Erythroblast (primary cell): ENCODE measurements at regions not wholly inside any gene's neighbourhood (a gene's known extent, or its start where the extent isn't known, plus 50 kb on each side); places are given as distances from the start of the nearest gene placed in this dataset.
"Not testable (repeated sequence)": the region's sequence is repeated elsewhere in the genome, so short reads cannot be mapped to it uniquely, and the experiment has no call there.

ENCODE experiments used
- DNase-seq, 2 experiments: peaks; one replicate each; lab custom pipeline; 2025; lab: John Stamatoyannopoulos, UW
- GATA1 ChIP-seq: IDR thresholded peaks from 2 replicates; pipeline ENCODE4 v1.6.1; 2011; ENCODE audit warnings: low read depth, mild to moderate bottlenecking, control low read depth, low read length, moderate library complexity
- POLR2A ChIP-seq: IDR thresholded peaks from 2 replicates; pipeline ENCODE4 v1.6.1; 2011; ENCODE audit warnings: mild to moderate bottlenecking, low read length

GRCh38 chr2:66145490-66145889 is 289.4 kb upstream of the MEIS1 start:
- no peak for TF ChIP-seq POLR2A
- TF ChIP-seq GATA1: no peak
- DNase-seq: no peak

GRCh38 chr2:66144324-66144723 is 290.6 kb upstream of the MEIS1 start:
- DNase-seq: not testable (repeated sequence)

- DNase-seq: no peak
- no peak for TF ChIP-seq GATA1
- no peak for TF ChIP-seq POLR2A
Observed at GRCh38 chr2:66137606-66138130, 297.3 kb upstream of the MEIS1 start.

- DNase-seq: no peak
Observed at GRCh38 chr2:66134138-66134701, 300.7 kb upstream of the MEIS1 start.

GRCh38 chr2:66127656-66128055 is 307.3 kb upstream of the MEIS1 start:
- DNase-seq: no peak
- TF ChIP-seq POLR2A (no peak), GATA1 (no peak)

More at GRCh38 chr2:66134138-66134701, 300.7 kb upstream of the MEIS1 start:
- TF ChIP-seq POLR2A (no peak), GATA1 (no peak)

GRCh38 chr2:66127061-66127460 is 307.9 kb upstream of the MEIS1 start:
- TF ChIP-seq GATA1 (no peak), POLR2A (no peak)

GRCh38 chr2:66125951-66126350 is 309.0 kb upstream of the MEIS1 start:
- no peak for DNase-seq
- TF ChIP-seq POLR2A (no peak), GATA1 (no peak)

More at GRCh38 chr2:66127061-66127460, 307.9 kb upstream of the MEIS1 start:
- no peak for DNase-seq

- no peak for DNase-seq
- no peak for TF ChIP-seq GATA1
- TF ChIP-seq POLR2A: no peak
Observed at GRCh38 chr2:66122516-66122915, 312.4 kb upstream of the MEIS1 start.

GRCh38 chr2:66121946-66122345 is 313.0 kb upstream of the MEIS1 start:
- no peak for TF ChIP-seq GATA1
- no peak for TF ChIP-seq POLR2A

GRCh38 chr2:66113988-66114625 is 320.8 kb upstream of the MEIS1 start:
- no peak for TF ChIP-seq POLR2A
- TF ChIP-seq GATA1: no peak
- DNase-seq: no peak

More at GRCh38 chr2:66121946-66122345, 313.0 kb upstream of the MEIS1 start:
- DNase-seq: no peak

GRCh38 chr2:66111706-66112105 is 323.2 kb upstream of the MEIS1 start:
- TF ChIP-seq POLR2A (no peak), GATA1 (no peak)
- no peak for DNase-seq

GRCh38 chr2:66110608-66111007 is 324.3 kb upstream of the MEIS1 start:
- no peak for DNase-seq
- no peak for TF ChIP-seq POLR2A
- no peak for TF ChIP-seq GATA1

GRCh38 chr2:66110086-66110485 is 324.8 kb upstream of the MEIS1 start:
- no peak for DNase-seq
- TF ChIP-seq POLR2A (no peak), GATA1 (no peak)

- TF ChIP-seq GATA1 (no peak), POLR2A (no peak)
- no peak for DNase-seq
Observed at GRCh38 chr2:66109419-66109818, 325.5 kb upstream of the MEIS1 start.

GRCh38 chr2:66105066-66105753 is 329.7 kb upstream of the MEIS1 start:
- DNase-seq: no peak

More at GRCh38 chr2:66105066-66105753, 329.7 kb upstream of the MEIS1 start:
- TF ChIP-seq GATA1 (no peak), POLR2A (no peak)
